ENCODE measurements at regions not wholly inside any gene's neighbourhood (a gene's known extent, or its start where the extent isn't known, plus 50 kb on each side); places are given as distances from the start of the nearest gene placed in this dataset.

GRCh38 chr13:107462501-107462900 lies 752.8 kb downstream of the LIG4 start:
- TF ChIP-seq, protein P1, sequence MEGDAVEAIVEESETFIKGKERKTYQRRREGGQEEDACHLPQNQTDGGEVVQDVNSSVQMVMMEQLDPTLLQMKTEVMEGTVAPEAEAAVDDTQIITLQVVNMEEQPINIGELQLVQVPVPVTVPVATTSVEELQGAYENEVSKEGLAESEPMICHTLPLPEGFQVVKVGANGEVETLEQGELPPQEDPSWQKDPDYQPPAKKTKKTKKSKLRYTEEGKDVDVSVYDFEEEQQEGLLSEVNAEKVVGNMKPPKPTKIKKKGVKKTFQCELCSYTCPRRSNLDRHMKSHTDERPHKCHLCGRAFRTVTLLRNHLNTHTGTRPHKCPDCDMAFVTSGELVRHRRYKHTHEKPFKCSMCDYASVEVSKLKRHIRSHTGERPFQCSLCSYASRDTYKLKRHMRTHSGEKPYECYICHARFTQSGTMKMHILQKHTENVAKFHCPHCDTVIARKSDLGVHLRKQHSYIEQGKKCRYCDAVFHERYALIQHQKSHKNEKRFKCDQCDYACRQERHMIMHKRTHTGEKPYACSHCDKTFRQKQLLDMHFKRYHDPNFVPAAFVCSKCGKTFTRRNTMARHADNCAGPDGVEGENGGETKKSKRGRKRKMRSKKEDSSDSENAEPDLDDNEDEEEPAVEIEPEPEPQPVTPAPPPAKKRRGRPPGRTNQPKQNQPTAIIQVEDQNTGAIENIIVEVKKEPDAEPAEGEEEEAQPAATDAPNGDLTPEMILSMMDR (IDR thresholded peaks at IDR 0.05): no peak
- TF ChIP-seq POLR2A (IDR thresholded peaks at IDR 0.05): no peak
